HEK293 (cell line): ENCODE measurements at regions not wholly inside any gene's neighbourhood (a gene's known extent, or its start where the extent isn't known, plus 50 kb on each side); places are given as distances from the start of the nearest gene placed in this dataset.

ENCODE experiments used
- CTCF ChIA-PET: fragments of 350-600 bp; formaldehyde crosslinking; extraction: SDS; loops from one replicate; lab custom pipeline; 2021; ENCODE audit warnings: antibody characterized with exemption; lab: Yijun Ruan, JAX
- POLR2A ChIA-PET: fragments of 300-600 bp; formaldehyde crosslinking; extraction: SDS; loops from one replicate; lab custom pipeline; 2020; ENCODE audit warnings: antibody characterized with exemption, inconsistent platforms; lab: Yijun Ruan, JAX
- H3K27ac ChIP-seq: fragments of 200-500 bp; sonication (Bioruptor generic); 2 replicates; pipeline ENCODE4 v1.5.1; 2014; ENCODE audit warnings: low read depth, low read length, control low read depth, inconsistent platforms; ENCODE audit errors: extremely low read depth
- H3K36me3 ChIP-seq, 2 experiments: fragments of 200-500 bp in 1 of 2; sonication (Bioruptor generic) in 1 of 2; 1 replicate in 1 of 2; 2 replicates in 1 of 2; pipeline ENCODE4 v1.5.1; 2014 to 2017; ENCODE audit warnings: inconsistent platforms in 2 of 2, low read length in 2 of 2; ENCODE audit not compliant: control insufficient read depth in 2 of 2, insufficient read depth in 1 of 2
- H3K4me1 ChIP-seq: fragments of 200-500 bp; sonication (Bioruptor generic); 2 replicates; pipeline ENCODE4 v1.5.1; 2014; ENCODE audit warnings: mild to moderate bottlenecking, low read length, inconsistent platforms; ENCODE audit not compliant: control insufficient read depth, insufficient read depth
- H3K4me3 ChIP-seq: 2 replicates; pipeline ENCODE4 v1.5.1; 2011; ENCODE audit warnings: low read depth, mild to moderate bottlenecking, control low read depth, low read length, moderate library complexity
- H3K9me3 ChIP-seq: fragments of 200-500 bp; sonication (Bioruptor generic); 2 replicates; pipeline ENCODE4 v1.5.1; 2014; ENCODE audit warnings: low read depth, low read length, inconsistent platforms; ENCODE audit not compliant: control insufficient read depth, insufficient read depth
- ATF2 ChIP-seq: fragments of 450-650 bp; formaldehyde crosslinking; IDR thresholded peaks from 2 replicates; pipeline ENCODE4 v1.5.1; 2016; ENCODE audit warnings: missing biosample characterization, missing genetic modification characterization, low read depth
- BCL11A ChIP-seq: fragments of 450-650 bp; formaldehyde crosslinking; IDR thresholded peaks from 2 replicates; pipeline ENCODE4 v1.5.1; 2016; ENCODE audit warnings: low read depth, missing biosample characterization, missing genetic modification characterization
- ELK4 ChIP-seq: IDR thresholded peaks from 2 replicates; pipeline ENCODE4 v1.6.1; 2011; ENCODE audit warnings: mild to moderate bottlenecking, low read depth, low read length, borderline replicate concordance
- MEIS1 ChIP-seq: sonication (generic); formaldehyde crosslinking; IDR thresholded peaks from 2 replicates; pipeline ENCODE4 v1.8.1; 2022; ENCODE audit warnings: missing genetic modification reagents, mild to moderate bottlenecking, borderline replicate concordance
- MYNN ChIP-seq: fragments of 450-650 bp; formaldehyde crosslinking; IDR thresholded peaks from 2 replicates; pipeline ENCODE4 v1.5.1; 2016; ENCODE audit warnings: missing biosample characterization, missing genetic modification characterization, borderline replicate concordance
- PRDM1 ChIP-seq: fragments of 450-650 bp; formaldehyde crosslinking; IDR thresholded peaks from 2 replicates; pipeline ENCODE4; 2016; ENCODE audit warnings: missing biosample characterization, missing genetic modification characterization
- PRDM10 ChIP-seq: fragments of 450-650 bp; formaldehyde crosslinking; IDR thresholded peaks from 2 replicates; pipeline ENCODE4 v1.5.1; 2016; ENCODE audit warnings: missing biosample characterization, missing genetic modification characterization
- PRDM4 ChIP-seq: fragments of 450-650 bp; formaldehyde crosslinking; IDR thresholded peaks from 2 replicates; pipeline ENCODE4 v1.5.1; 2017; ENCODE audit warnings: missing biosample characterization, missing genetic modification characterization
- RBAK ChIP-seq: fragments of 450-650 bp; formaldehyde crosslinking; IDR thresholded peaks from 2 replicates; pipeline ENCODE4 v1.5.1; 2016; ENCODE audit warnings: missing biosample characterization, missing genetic modification characterization
- ZBTB10 ChIP-seq: fragments of 450-650 bp; formaldehyde crosslinking; IDR thresholded peaks from 2 replicates; pipeline ENCODE4 v1.5.1; 2016; ENCODE audit warnings: missing biosample characterization, missing genetic modification characterization
- ZBTB49 ChIP-seq: fragments of 450-650 bp; formaldehyde crosslinking; IDR thresholded peaks from 2 replicates; pipeline ENCODE4 v1.5.1; 2016; ENCODE audit warnings: missing biosample characterization, missing genetic modification characterization, low read depth
- ZEB2 ChIP-seq: fragments of 450-650 bp; formaldehyde crosslinking; IDR thresholded peaks from 2 replicates; pipeline ENCODE4 v1.5.1; 2016; ENCODE audit warnings: missing biosample characterization, missing genetic modification characterization
- ZFHX2 ChIP-seq: fragments of 450-650 bp; formaldehyde crosslinking; conservative IDR thresholded peaks from 2 replicates; pipeline ENCODE4 v1.5.1; 2016; ENCODE audit warnings: missing biosample characterization, missing genetic modification characterization
- ZNF133 ChIP-seq: fragments of 450-650 bp; formaldehyde crosslinking; IDR thresholded peaks from 2 replicates; pipeline ENCODE4 v1.5.1; 2016; ENCODE audit warnings: missing biosample characterization, missing genetic modification characterization
- ZNF239 ChIP-seq: fragments of 450-650 bp; formaldehyde crosslinking; IDR thresholded peaks from 2 replicates; pipeline ENCODE4 v1.5.1; 2016; ENCODE audit warnings: missing biosample characterization, missing genetic modification characterization
- ZNF398 ChIP-seq: fragments of 450-650 bp; formaldehyde crosslinking; IDR thresholded peaks from 2 replicates; pipeline ENCODE4 v1.5.1; 2017; ENCODE audit warnings: missing biosample characterization, missing genetic modification characterization
- ZNF707 ChIP-seq: fragments of 450-650 bp; formaldehyde crosslinking; IDR thresholded peaks from 2 replicates; pipeline ENCODE4 v1.5.1; 2016; ENCODE audit warnings: missing biosample characterization, missing genetic modification characterization
- ZSCAN16 ChIP-seq: fragments of 450-650 bp; formaldehyde crosslinking; IDR thresholded peaks from 2 replicates; pipeline ENCODE4 v1.5.1; 2016; ENCODE audit warnings: missing biosample characterization, missing genetic modification characterization

GRCh38 chr10:89992575-89992974 lies 291.2 kb downstream of the KIF20B start:
- Histone ChIP-seq H3K36me3 (no peaks in the 10 kb centered on the region), H3K4me3 (no peak overlapping the region), H3K9me3 (no peaks in the 10 kb centered on the region), H3K4me1 (no peaks in the 10 kb centered on the region), H3K27ac (no peak overlapping the region)
- POLR2A ChIA-PET = no interaction called here
- CTCF ChIA-PET = no interaction called here
- no peak for TF ChIP-seq ATF2 (tag by site-specific recombination)
- no peak for TF ChIP-seq ZNF133 (tag by site-specific recombination)
- TF ChIP-seq PRDM10 (tag by site-specific recombination) = no peak
- TF ChIP-seq PRDM1 (tag by site-specific recombination) = no peak
- no peak for TF ChIP-seq ZNF398 (tag by site-specific recombination)
- no peak for TF ChIP-seq PRDM4 (tag by site-specific recombination)
- no peak for TF ChIP-seq BCL11A (tag by site-specific recombination)
- TF ChIP-seq ZSCAN16 (tag by site-specific recombination) = no peak

- no peaks in the 10 kb centered on the region for H3K9me3 ChIP-seq
- TF ChIP-seq RBAK (no peak), ZNF707 (tag by site-specific recombination) (no peak), ZFHX2 (tag by site-specific recombination) (no peak), ZNF239 (tag by site-specific recombination) (no peak), ZBTB10 (no peak), ZEB2 (tag by site-specific recombination) (no peak), MYNN (tag by site-specific recombination) (no peak), ZBTB49 (tag by site-specific recombination) (no peak), ELK4 (no peak), MEIS1 (CRISPR knock-in tag) (no peak)
- TF ChIP-seq, all 188 proteins: peak for 0
- CTCF ChIA-PET = no interaction called here
- Histone ChIP-seq H3K27ac (no peak overlapping the region), H3K4me1 (no peaks in the 10 kb centered on the region), H3K4me3 (no peak overlapping the region), H3K36me3 (no peaks in the 10 kb centered on the region)
- POLR2A ChIA-PET = no interaction called here
Measured at GRCh38 chr10:90007226-90007625, 305.8 kb downstream of the KIF20B start.
